KMS-11 (cell line): ENCODE measurements at regions not wholly inside any gene's neighbourhood (a gene's known extent, or its start where the extent isn't known, plus 50 kb on each side); places are given as distances from the start of the nearest gene placed in this dataset.

Experiments
- H2AFZ ChIP-seq: fragments of 200-600 bp; sonication (generic); 2 replicates; pipeline ENCODE4 v1.6.1; 2016; ENCODE audit warnings: antibody characterized with exemption, mixed run types, low read depth
- H3K27ac ChIP-seq: fragments of 200-600 bp; sonication (generic); 2 replicates; pipeline ENCODE4 v1.6.1; 2016; ENCODE audit warnings: mild to moderate bottlenecking, mixed run types
- H3K27me3 ChIP-seq: fragments of 200-600 bp; sonication (generic); 2 replicates; pipeline ENCODE4 v1.6.1; 2017; ENCODE audit warnings: mild to moderate bottlenecking, low read depth, mixed run types, moderate library complexity; ENCODE audit not compliant: insufficient read depth
- H3K36me3 ChIP-seq: fragments of 200-600 bp; sonication (generic); 2 replicates; pipeline ENCODE4 v1.6.1; 2017; ENCODE audit warnings: mild to moderate bottlenecking, mixed run types; ENCODE audit not compliant: insufficient read depth
- H3K4me1 ChIP-seq: fragments of 200-600 bp; sonication (generic); 2 replicates; pipeline ENCODE4 v1.6.1; 2016; ENCODE audit warnings: mild to moderate bottlenecking, low read depth, mixed run types; ENCODE audit not compliant: poor library complexity, severe bottlenecking
- H3K4me2 ChIP-seq: fragments of 200-600 bp; sonication (generic); 2 replicates; pipeline ENCODE4 v1.7.0; 2016; ENCODE audit warnings: mild to moderate bottlenecking, mixed run types
- H3K4me3 ChIP-seq: fragments of 200-600 bp; sonication (generic); IDR thresholded peaks from 2 replicates; pipeline ENCODE4 v1.6.1; 2017; ENCODE audit warnings: low read depth, low read length, mixed read lengths; ENCODE audit not compliant: insufficient read depth
- H3K79me2 ChIP-seq: fragments of 200-600 bp; sonication (generic); 2 replicates; pipeline ENCODE4 v1.6.1; 2016; ENCODE audit warnings: low read depth, mixed run types; ENCODE audit not compliant: insufficient read depth
- H3K9ac ChIP-seq: fragments of 200-600 bp; sonication (generic); 2 replicates; pipeline ENCODE4 v1.6.1; 2016; ENCODE audit warnings: mild to moderate bottlenecking, mixed run types
- H4K20me1 ChIP-seq: fragments of 200-600 bp; sonication (generic); 2 replicates; pipeline ENCODE4 v1.6.1; 2016; ENCODE audit warnings: mild to moderate bottlenecking, mixed run types; ENCODE audit not compliant: insufficient read depth
- TF ChIP-seq, protein P1 (sequence below): fragments of 200-600 bp; sonication (generic); conservative IDR thresholded peaks from 2 replicates; pipeline ENCODE4 v1.6.1; 2017; ENCODE audit warnings: low read depth, mild to moderate bottlenecking, antibody characterized with exemption, low read length, moderate library complexity, mixed read lengths

DNA sequence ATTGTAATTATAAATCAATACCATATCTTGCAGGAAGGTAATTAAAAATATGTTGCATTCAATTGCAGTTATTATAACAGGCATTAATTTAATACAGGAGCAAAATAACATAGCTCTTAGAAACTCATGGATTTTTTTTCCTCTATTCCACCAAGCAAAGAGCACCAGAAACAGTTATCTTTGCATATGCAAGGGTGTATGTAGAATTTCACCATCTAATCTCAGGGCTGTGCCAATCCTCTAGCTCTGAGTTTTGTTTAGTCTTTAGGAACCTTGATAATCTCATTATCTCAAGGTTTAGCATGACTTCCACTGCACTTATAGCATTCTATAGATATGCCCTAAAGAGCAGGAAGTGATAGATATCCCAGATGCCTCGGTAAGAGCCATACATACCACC lies 197.5 kb downstream of the VEGFC start:
- Histone ChIP-seq H3K27ac (no peak overlapping the region), H4K20me1 (no peaks in the 10 kb centered on the region), H3K4me2 (no peak overlapping the region), H2AFZ (no peak overlapping the region), H3K79me2 (no peaks in the 10 kb centered on the region), H3K27me3 (no peaks in the 10 kb centered on the region), H3K4me3 (no peak overlapping the region), H3K9ac (no peak overlapping the region), H3K36me3 (no peaks in the 10 kb centered on the region), H3K4me1 (no peaks in the 10 kb centered on the region)
- TF ChIP-seq, protein P1, sequence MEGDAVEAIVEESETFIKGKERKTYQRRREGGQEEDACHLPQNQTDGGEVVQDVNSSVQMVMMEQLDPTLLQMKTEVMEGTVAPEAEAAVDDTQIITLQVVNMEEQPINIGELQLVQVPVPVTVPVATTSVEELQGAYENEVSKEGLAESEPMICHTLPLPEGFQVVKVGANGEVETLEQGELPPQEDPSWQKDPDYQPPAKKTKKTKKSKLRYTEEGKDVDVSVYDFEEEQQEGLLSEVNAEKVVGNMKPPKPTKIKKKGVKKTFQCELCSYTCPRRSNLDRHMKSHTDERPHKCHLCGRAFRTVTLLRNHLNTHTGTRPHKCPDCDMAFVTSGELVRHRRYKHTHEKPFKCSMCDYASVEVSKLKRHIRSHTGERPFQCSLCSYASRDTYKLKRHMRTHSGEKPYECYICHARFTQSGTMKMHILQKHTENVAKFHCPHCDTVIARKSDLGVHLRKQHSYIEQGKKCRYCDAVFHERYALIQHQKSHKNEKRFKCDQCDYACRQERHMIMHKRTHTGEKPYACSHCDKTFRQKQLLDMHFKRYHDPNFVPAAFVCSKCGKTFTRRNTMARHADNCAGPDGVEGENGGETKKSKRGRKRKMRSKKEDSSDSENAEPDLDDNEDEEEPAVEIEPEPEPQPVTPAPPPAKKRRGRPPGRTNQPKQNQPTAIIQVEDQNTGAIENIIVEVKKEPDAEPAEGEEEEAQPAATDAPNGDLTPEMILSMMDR = no peak

GRCh38 chr4:176601124-176601523 lies 191.6 kb downstream of the VEGFC start:
- TF ChIP-seq, protein P1 = no peak
- H3K4me3 ChIP-seq = no peak overlapping the region
- no peaks in the 10 kb centered on the region for H3K4me1 ChIP-seq
- H3K4me2 ChIP-seq = no peak overlapping the region
- H3K9ac ChIP-seq = no peak overlapping the region
- H3K79me2 ChIP-seq = no peaks in the 10 kb centered on the region
- H3K27ac ChIP-seq = no peak overlapping the region
- no peaks in the 10 kb centered on the region for H3K27me3 ChIP-seq
- H3K36me3 ChIP-seq = no peaks in the 10 kb centered on the region
- no peaks in the 10 kb centered on the region for H4K20me1 ChIP-seq
- no peak overlapping the region for H2AFZ ChIP-seq

- Histone ChIP-seq H3K27me3 (no peaks in the 10 kb centered on the region), H3K4me1 (peaks cover 10% of the 10 kb centered on the region), H3K79me2 (no peaks in the 10 kb centered on the region), H3K4me3 (no peak overlapping the region), H3K9ac (no peak overlapping the region), H3K36me3 (no peaks in the 10 kb centered on the region), H3K4me2 (no peak overlapping the region), H2AFZ (no peak overlapping the region), H3K27ac (no peak overlapping the region), H4K20me1 (no peaks in the 10 kb centered on the region)
- TF ChIP-seq, protein P1 = no peak
Measured at GRCh38 chr4:176607807-176608206, 184.9 kb downstream of the VEGFC start.

DNA sequence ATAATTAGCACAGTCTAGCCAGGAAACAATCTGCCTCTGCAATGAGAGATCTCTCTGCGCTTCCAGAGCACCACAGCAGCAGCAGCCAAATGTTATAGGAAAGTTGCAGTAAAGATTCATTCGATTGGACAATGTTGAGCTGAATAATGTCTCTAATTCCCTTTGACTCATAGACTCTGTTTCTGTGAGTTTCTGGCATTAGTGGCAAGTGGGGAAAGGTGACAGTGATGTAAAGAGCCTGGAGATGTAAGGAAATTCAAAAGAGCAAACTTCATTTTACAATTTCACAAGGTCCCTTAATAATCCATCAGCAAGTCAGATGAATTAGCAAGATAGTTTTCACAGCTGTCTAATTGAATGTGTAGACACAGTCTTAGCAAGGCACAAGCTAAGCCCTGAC lies 184.4 kb downstream of the VEGFC start:
- Histone ChIP-seq H3K27ac (no peak overlapping the region), H3K4me1 (peaks cover 10% of the 10 kb centered on the region), H3K27me3 (no peaks in the 10 kb centered on the region), H3K36me3 (no peaks in the 10 kb centered on the region), H4K20me1 (no peaks in the 10 kb centered on the region), H3K9ac (no peak overlapping the region), H2AFZ (no peak overlapping the region), H3K79me2 (no peaks in the 10 kb centered on the region), H3K4me2 (no peak overlapping the region), H3K4me3 (no peak overlapping the region)
- TF ChIP-seq, protein P1 = no peak

GRCh38 chr4:176610594-176610993 lies 182.1 kb downstream of the VEGFC start:
- H3K27me3 ChIP-seq = no peaks in the 10 kb centered on the region
- TF ChIP-seq, protein P1 = no peak
- no peak overlapping the region for H3K27ac ChIP-seq
- no peaks in the 10 kb centered on the region for H4K20me1 ChIP-seq
- H3K36me3 ChIP-seq = no peaks in the 10 kb centered on the region
- no peak overlapping the region for H3K4me3 ChIP-seq
- no peak overlapping the region for H2AFZ ChIP-seq
- peaks cover 10% of the 10 kb centered on the region for H3K4me1 ChIP-seq
- no peak overlapping the region for H3K9ac ChIP-seq
- no peaks in the 10 kb centered on the region for H3K79me2 ChIP-seq
- H3K4me2 ChIP-seq = 0 out of 2 replicates have a peak overlapping the region, but pooled peaks have one; percentile 19
